ENCODE measurements at regions not wholly inside any gene's neighbourhood (a gene's known extent, or its start where the extent isn't known, plus 50 kb on each side); places are given as distances from the start of the nearest gene placed in this dataset.
A peak's percentile ranks its signal among the peaks of the same experiment; 100 is the strongest.

- CTCF ChIA-PET = no interaction called here
- H3K27ac ChIP-seq = no peak overlapping the region
- DNase-seq (ENCODE audit: low spot score) = no peak
- TF ChIP-seq CTCF (conservative IDR thresholded peaks at IDR 0.05; ENCODE audit: low read depth) = no peak
- POLR2A ChIA-PET (ENCODE audit: low non-redundant PET) = no interaction called here
Measured at GRCh38 chr14:80404413-80404812, 193.1 kb upstream of the DIO2 start.

- ChIA-PET CTCF (no interaction called here), POLR2A (ENCODE audit: low non-redundant PET) (no interaction called here)
- H3K27ac ChIP-seq = no peak overlapping the region
- TF ChIP-seq CTCF (conservative IDR thresholded peaks at IDR 0.05; ENCODE audit: low read depth) = no peak
- DNase-seq (ENCODE audit: low spot score) = no peak
Measured at GRCh38 chr14:80403036-80403435, 191.7 kb upstream of the DIO2 start.

GRCh38 chr14:80395031-80395430, 183.7 kb upstream of the DIO2 start:
- no peak overlapping the region for H3K27ac ChIP-seq
- CTCF ChIA-PET = no interaction called here
- no peak for DNase-seq (ENCODE audit: low spot score)
- no peak for TF ChIP-seq CTCF (conservative IDR thresholded peaks at IDR 0.05; ENCODE audit: low read depth)
- POLR2A ChIA-PET (ENCODE audit: low non-redundant PET) = no interaction called here

GRCh38 chr14:80393766-80394165, 182.5 kb upstream of the DIO2 start:
- DNase-seq (ENCODE audit: low spot score) = no peak
- ChIA-PET CTCF (no interaction called here), POLR2A (ENCODE audit: low non-redundant PET) (no interaction called here)
- no peak overlapping the region for H3K27ac ChIP-seq
- no peak for TF ChIP-seq CTCF (conservative IDR thresholded peaks at IDR 0.05; ENCODE audit: low read depth)

GRCh38 chr14:80390906-80391305, 179.6 kb upstream of the DIO2 start:
- POLR2A ChIA-PET (ENCODE audit: low non-redundant PET) = no interaction called here
- DNase-seq (ENCODE audit: low spot score) = peak; percentile 69
- CTCF ChIA-PET = no interaction called here
- TF ChIP-seq CTCF (conservative IDR thresholded peaks at IDR 0.05; ENCODE audit: low read depth) = no peak
- H3K27ac ChIP-seq = no peak overlapping the region

- POLR2A ChIA-PET (ENCODE audit: low non-redundant PET) = no interaction called here
- DNase-seq (ENCODE audit: low spot score) = peak; percentile 67
- CTCF ChIA-PET = interaction anchor here (0.6 kb wide), 1 partner anchor 598 kb away, joined by 3 read pairs; no protein-coding TSS in a partner anchor
Measured at GRCh38 chr14:80388980-80389711, 177.8 kb upstream of the DIO2 start.

More at GRCh38 chr14:80388980-80389711, 177.8 kb upstream of the DIO2 start:
- no peak for TF ChIP-seq CTCF (conservative IDR thresholded peaks at IDR 0.05; ENCODE audit: low read depth)
- no peak overlapping the region for H3K27ac ChIP-seq
